Stimulated activated CD4-positive, alpha-beta T cell treated with anti-CD3 and anti-CD28 coated beads, Interleukin-15, amount 100 ng/mL, for 24 hours (primary cell): ENCODE measurements at regions not wholly inside any gene's neighbourhood (a gene's known extent, or its start where the extent isn't known, plus 50 kb on each side); places are given as distances from the start of the nearest gene placed in this dataset.
"Not testable (repeated sequence)": the region's sequence is repeated elsewhere in the genome, so short reads cannot be mapped to it uniquely, and the experiment has no call there.

Experiments used
- DNase-seq: peaks from one replicate; pipeline ENCODE4 v3.0.0-alpha.2; 2020

DNA sequence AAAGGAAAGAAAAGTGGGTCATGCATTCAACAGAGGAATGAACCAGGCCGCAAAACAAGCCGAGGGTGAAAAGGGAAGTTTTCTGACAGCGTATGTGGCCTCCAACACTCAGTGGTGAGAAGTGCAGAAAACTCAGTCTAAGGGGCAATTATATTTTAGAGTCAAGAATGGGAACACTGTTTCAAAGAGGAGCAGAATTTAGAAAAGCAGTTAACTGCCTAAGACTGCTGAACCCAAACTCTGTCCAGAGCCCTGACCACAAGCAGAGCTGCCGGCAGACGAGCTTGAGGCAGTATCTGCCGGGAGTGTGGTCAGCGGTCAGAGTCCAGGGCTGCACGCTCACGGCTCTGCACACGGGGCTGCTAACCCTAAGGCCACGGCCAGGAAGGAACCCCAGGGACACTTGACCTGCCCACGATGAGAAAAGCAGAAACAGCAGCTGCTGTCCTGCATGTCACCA lies 347.0 kb upstream of the ID2 start:
- no peak for DNase-seq

- no peak for DNase-seq
Observed at GRCh38 chr2:8335801-8336200, 346.1 kb upstream of the ID2 start.

DNA sequence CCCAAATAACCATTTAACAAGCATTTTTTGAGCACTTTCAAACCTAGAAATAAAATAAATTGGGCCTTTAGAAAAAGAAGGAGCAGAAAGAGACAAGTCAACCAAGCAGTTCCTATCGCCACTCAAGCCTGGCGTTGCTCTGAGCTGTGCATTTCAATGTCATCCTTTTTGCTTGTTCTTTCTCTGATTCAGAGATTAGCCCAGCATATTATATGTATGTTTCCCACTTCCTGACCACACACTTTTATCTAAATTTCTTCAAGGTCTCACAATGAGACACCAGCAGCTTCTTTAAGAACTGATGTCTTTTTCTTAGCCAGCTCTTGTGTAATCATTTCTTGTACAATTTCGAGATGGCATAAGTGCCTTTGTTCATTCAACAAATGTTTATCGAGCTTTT lies 344.5 kb upstream of the ID2 start:
- peak; percentile 38 for DNase-seq

DNA sequence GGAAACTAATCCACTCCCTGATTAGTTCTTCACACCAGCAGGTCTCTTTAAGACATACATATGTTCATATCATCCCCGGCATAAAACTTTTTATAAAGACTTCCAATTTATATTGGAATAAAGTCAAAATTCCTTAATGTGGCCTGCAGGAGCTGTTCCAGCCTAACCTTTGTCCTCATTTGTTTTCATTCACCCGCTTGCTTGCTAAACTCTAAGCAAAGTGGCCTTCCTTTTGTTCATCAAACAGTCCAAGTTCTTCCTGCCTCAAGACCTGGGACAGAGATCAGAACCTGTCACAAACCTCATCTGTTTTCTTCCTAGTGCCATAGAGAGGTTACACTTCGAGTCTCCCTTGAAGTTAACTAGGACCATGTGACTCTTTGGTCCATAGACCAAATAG lies 339.4 kb upstream of the ID2 start:
- DNase-seq, result no peak

GRCh38 chr2:8343031-8343430 lies 338.8 kb upstream of the ID2 start:
- no peak for DNase-seq

GRCh38 chr2:8344144-8345097 lies 337.4 kb upstream of the ID2 start:
- DNase-seq, result no peak

DNA sequence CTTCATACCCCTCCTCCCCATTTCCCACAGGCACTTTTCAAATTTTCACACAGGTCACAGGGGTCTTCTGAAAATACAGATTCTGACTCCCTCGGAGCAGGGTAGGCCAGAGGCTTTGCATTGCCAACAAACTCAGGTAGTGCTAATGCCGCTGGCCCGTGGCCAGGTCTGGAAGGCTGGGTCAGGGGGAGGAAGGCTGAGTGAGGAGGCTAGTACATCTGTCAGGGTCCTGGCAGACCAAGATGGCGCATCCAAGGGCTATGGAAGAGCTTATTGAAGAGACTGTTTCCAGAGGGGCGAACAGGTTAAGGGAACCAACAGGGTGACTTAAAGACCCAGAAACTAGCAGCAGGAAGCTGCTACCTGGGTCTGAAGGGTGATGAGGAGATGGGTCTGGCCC lies 336.7 kb upstream of the ID2 start:
- no peak for DNase-seq

- no peak for DNase-seq
Observed at GRCh38 chr2:8346208-8346607, 335.6 kb upstream of the ID2 start.

- no peak for DNase-seq
Observed at GRCh38 chr2:8346706-8347430, 335.0 kb upstream of the ID2 start.

- DNase-seq, result not testable (repeated sequence)
Observed at GRCh38 chr2:8348911-8349310, 332.9 kb upstream of the ID2 start.

- no peak for DNase-seq
Observed at GRCh38 chr2:8352296-8352695, 329.6 kb upstream of the ID2 start.

DNA sequence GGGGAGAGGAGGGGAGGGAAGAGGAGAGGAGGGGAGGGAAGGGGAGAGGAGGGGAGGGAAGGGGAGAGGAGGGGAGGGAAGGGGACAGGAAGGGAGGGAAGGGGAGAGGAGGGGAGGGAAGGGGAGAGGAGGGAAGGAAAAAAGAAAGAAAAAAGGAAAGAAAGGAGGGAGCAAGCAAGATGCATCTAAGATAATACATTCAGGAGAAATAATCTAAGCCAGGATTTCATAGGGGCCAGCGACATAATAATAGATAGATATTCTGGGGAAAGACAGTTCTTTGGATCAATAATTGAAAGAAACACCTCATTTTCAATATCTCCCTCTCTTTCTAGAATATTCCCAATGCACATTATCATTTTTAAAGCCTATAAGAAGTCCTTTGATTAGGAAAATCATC lies 328.9 kb upstream of the ID2 start:
- DNase-seq, result no peak

- no peak for DNase-seq
Observed at GRCh38 chr2:8355102-8355859, 326.6 kb upstream of the ID2 start.

DNA sequence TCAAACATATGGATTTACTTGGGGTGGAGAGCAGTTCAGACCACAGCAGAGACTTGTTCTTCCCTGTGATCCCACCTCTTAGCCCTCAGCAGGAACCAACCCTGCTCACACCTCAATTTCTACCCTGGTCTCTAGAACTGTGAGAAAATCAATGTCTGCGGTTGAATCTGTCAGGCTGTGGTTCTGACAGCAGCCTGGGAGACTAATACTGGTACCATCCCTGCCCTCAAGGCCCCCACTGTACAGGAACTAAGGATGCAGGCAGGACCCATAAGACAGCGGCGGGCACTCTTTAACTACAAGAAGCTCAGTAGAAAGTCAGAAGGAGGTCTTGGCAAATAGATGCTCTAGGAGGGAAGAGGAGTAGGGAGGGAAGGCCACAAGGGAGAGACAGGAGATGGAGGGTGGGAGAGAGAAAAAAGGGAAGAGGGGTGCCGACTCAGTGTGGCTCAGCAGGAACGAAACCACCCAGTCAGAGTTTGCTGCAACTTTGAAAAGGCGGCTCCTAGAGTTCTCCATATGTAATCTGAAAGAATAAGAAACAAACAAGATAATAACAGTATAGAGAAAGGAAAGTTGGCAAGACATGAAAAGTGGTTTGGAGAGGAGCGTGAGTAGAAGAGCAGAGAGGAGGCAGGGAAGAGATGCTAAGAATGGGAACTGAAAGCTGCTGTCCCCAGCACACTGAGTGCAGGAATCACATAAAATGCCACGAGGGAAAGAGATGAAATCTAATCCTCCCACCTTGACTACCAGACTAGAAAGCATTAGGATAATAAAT lies 323.9 kb upstream of the ID2 start:
- DNase-seq, result no peak

DNA sequence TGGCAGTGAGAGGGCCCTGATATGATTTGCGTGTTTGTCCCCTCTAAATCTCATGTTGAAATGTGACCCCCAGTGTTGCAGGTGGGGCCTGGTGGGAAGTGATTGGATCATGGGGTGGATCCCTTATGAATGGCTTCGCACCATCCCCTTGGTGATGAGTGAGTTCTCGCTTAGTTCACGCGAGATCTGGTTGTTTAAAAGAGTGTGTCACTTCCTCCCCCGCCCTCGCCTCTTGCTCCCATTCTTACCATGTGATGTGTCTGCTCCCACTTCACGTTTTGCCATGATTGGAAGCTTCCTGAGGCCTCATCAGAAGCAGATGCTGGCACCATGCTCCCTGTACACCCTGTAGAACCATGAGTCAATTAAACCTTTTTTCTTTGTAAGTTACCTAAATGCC lies 319.9 kb upstream of the ID2 start:
- DNase-seq, result no peak

DNA sequence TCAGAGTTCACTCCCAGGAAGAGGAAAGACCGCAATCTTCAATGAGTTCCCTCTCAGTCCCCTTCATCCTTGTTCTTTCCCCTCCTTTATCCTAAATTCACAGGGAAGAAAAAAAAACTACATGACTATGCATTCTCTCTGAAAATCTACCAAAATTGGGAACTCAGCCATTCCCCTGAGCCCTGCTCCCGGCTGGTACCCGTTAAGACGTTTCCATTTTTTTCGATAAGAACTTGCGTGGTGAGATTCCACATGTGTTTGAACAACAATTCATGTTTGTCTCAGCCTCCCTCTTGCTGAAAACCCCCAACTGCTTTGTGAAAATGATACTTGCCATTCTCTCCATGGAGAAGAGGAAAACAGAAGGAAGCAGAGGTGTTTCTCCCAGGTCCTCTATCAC lies 318.7 kb upstream of the ID2 start:
- DNase-seq, result no peak

DNA sequence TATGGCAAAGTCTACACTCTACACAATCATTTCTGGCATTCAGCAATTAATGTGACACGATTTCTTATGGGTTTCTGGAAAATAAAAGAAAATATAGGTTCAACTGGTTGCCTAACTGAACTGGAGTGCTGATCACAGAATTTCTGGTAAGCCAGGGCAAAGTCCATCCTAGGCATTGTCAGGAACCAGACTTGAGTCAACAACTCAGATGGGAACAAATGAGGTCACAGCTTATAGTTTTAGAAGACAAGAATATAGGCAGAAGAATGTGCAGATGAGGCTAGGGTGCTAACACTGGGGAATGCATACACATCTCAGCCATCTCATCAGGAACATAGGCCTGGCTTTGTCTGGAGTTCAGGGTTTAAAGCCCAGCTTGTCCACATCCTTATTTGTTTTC lies 317.2 kb upstream of the ID2 start:
- DNase-seq, result no peak

- DNase-seq, result no peak
Observed at GRCh38 chr2:8365331-8365910, 316.4 kb upstream of the ID2 start.

GRCh38 chr2:8367833-8368232 lies 314.0 kb upstream of the ID2 start:
- DNase-seq, result no peak

DNA sequence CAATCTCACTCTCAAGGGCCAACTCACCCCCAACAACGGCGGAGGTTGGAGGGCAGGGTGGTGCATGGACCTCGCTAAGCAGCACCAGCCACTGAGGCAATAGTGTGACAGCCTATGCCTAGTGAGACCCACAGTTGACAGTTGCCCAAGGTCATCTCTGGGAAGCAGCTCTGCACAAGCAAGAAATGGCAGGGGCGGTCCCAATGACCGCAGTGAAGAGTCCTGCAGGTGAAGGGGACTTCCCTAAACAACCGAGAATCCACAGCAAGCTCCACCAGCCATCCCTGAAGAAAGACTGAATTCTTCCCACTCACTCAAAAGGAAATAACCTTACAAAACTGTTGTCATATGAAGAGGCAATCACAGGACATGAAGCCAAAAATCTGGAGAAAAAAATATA lies 313.4 kb upstream of the ID2 start:
- DNase-seq, result no peak

GRCh38 chr2:8369522-8369921 lies 312.3 kb upstream of the ID2 start:
- DNase-seq, result no peak

DNA sequence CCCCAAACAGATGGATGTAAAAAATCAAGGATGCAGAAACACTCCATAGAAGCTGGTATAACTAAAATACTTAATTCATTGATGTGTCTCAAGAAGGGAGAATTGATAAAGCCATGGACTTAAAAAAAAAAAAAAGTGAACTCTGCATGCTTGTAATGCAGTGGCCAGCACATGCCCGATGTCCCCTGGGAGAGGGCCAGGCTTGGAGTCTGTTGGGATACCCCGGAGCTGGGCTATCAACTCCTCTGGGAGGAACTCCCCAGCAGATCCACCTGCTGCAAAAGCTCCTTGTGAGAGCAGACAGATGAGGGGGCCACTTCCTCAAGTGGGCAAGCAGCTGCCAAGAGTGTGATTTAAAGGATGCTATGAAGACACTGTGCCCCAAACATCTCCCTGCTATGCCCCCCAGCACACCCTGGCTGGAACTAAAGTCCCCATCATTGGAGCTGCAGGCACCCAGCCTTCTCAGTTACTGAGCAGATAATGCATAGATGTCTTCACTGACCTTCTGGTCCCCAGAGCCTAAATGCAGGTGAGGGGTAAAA lies 311.5 kb upstream of the ID2 start:
- DNase-seq, result no peak
